ENCODE measurements at regions not wholly inside any gene's neighbourhood (a gene's known extent, or its start where the extent isn't known, plus 50 kb on each side); places are given as distances from the start of the nearest gene placed in this dataset.

DNA sequence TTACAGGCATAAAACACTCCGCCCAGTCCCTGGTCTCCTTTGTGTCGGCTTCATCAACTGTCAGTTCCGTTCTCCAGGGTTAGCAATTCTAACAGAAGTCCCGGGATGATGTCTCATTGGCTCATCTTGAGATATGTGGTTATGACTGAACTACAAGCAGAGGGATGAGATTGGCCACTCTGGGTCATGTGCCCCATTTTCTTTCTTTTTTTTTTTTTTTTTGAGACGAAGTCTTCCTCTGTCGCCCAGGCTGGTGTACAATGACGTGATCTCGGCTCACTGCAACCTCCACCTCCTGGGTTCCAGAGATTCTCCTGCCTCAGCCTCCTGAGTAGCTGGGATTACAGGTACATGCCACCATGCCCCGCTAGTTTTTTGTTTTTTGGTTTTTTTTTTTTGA is 95.4 kb upstream of the MRI1 start:
- TF ChIP-seq CTCF (IDR thresholded peaks at IDR 0.05 in 4 of 5, conservative IDR thresholded peaks at IDR 0.05 in 1 of 5) (no peak), POLR2A (IDR thresholded peaks at IDR 0.05) (no peak)
